Stomach (tissue), 8 donors: ENCODE measurements at regions not wholly inside any gene's neighbourhood (a gene's known extent, or its start where the extent isn't known, plus 50 kb on each side); places are given as distances from the start of the nearest gene placed in this dataset.
A peak's percentile ranks its signal among the peaks of the same experiment; 100 is the strongest.

ENCODE experiments used
- DNase-seq, 2 donors: peaks; one replicate each; pipeline versions ENCODE4 v3.0.0 to v3.0.0-alpha.2; 2013 to 2019
- H3K27ac ChIP-seq, 5 donors: fragments of 200-600 bp in 4 of 5; sonication (generic) in 4 of 5; one replicate each; pipeline ENCODE4 v1.5.1; 2013 to 2019; ENCODE audit warnings: mild to moderate bottlenecking in 1 of 5, moderate library complexity in 1 of 5
- H3K27me3 ChIP-seq, 3 donors: fragments of 200-600 bp; sonication (generic); one replicate each; pipeline ENCODE4 v1.5.1; 2017 to 2019; ENCODE audit warnings: mixed run types in 1 of 3
- H3K36me3 ChIP-seq, 4 donors: fragments of 200-600 bp; sonication (generic); 1 replicate in 3 of 4; 2 replicates in 1 of 4; pipeline ENCODE4 v1.5.1; 2016 to 2019
- H3K4me1 ChIP-seq, 4 donors: fragments of 200-600 bp; sonication (generic); one replicate each; pipeline ENCODE4 v1.5.1; 2016 to 2019
- H3K4me3 ChIP-seq, 4 donors: fragments of 200-600 bp; sonication (generic) in 3 of 4; one replicate each; pipeline ENCODE4 v1.5.1; 2016 to 2019; ENCODE audit warnings: mild to moderate bottlenecking in 1 of 4
- H3K9me3 ChIP-seq, 4 donors: fragments of 200-600 bp; sonication (generic); one replicate each; pipeline ENCODE4 v1.5.1; 2016 to 2019
- EP300 ChIP-seq: sonication (generic); formaldehyde crosslinking; IDR thresholded peaks from one replicate; pipeline ENCODE4 v1.6.1; 2017; ENCODE audit warnings: antibody characterized with exemption
- POLR2A ChIP-seq, 4 donors: fragments of 450-650 bp; IDR thresholded peaks; one replicate each; pipeline ENCODE4 v1.6.1; 2016; ENCODE audit warnings: antibody characterized with exemption in 4 of 4, control low read depth in 2 of 4, mild to moderate bottlenecking in 1 of 4, moderate library complexity in 1 of 4
- POLR2AphosphoS5 ChIP-seq, 3 donors: sonication (generic); formaldehyde crosslinking; IDR thresholded peaks; one replicate each; pipeline ENCODE4 v1.6.1; 2016; ENCODE audit warnings: antibody characterized with exemption in 3 of 3
- WGBS, 5 donors: extraction: QIAGEN DNeasy Blood & Tissue Kit in 3 of 5; methylation state at CpG; one replicate each; pipeline versions ENCODE4 v1.1.5 to v1.1.7; 2013 to 2018; 5-methylcytosine and 5-hydroxymethylcytosine counted together
- intact Hi-C: fragments of 100-400 bp; cut with DNase I; formaldehyde crosslinking; loops from one replicate; pipeline ENCODE4 v1.15.1; 2023; ENCODE audit warnings: low total_unique reads
- TF ChIP-seq, protein P1 (sequence below), 7 experiments: fragments of 450-650 bp in 4 of 7; fragments of 200-600 bp in 3 of 7; sonication (generic) in 3 of 7; IDR thresholded peaks; one replicate each; pipeline ENCODE4 v1.5.1; 2016 to 2019; ENCODE audit warnings: antibody characterized with exemption in 7 of 7, control low read depth in 2 of 7, mild to moderate bottlenecking in 1 of 7
- donor health status: healthy with polysubstance abuse.
- donor health status: Bipolar disorder and iron deficiency.
- donor health status: healthy.

DNA sequence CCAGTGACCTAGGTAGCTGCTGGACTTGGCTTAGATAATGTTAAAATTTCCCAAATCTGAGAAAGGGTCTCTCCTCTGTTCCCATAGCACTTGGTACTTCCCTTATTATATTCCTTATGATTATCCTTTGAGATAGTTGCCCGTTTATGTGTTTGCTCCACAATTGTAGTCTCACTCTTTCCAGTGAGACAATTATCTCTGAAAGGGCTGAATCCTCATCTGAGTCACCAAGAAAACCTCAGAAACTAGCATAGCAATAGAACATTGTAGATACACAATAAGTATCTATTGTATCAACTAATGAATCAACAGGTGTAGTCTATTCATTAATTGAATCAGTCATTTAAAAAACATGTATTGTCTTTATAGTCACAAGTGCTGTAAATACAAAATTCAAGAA, 119.1 kb upstream of the FAR2 start:
- intact Hi-C loops: no loop called here
- H3K9me3 ChIP-seq: no peaks in the 10 kb centered on the region

DNA sequence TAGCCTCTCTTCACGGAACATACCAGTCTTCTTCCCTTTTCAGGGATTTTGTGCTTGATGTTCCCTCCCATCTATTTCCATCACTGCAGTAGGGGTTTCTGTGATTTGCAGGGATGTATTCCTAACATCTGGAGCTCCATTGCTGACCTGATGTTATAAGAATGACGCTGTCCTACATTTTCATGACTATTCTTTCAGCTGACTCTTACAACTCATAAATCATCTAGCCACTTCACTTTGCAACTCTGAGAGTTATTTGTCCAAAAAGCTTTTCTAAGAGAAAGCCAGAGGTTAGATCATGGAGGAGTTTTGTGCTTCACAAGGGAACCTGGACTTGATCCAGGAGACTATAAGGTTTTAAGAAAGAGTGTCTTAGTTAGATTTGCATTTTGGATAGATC, 116.6 kb upstream of the FAR2 start:
- whole genome bisulfite sequencing, 5 donors: 77 to 88% (median 83%) methylated on average over 2 of the region's 2 CpGs
- intact Hi-C loops: no loop called here
- Histone ChIP-seq H3K27me3 (no peaks in the 10 kb centered on the region), H3K36me3 (no peaks in the 10 kb centered on the region), H3K4me3 (no peak overlapping the region), H3K4me1 (no peaks in the 10 kb centered on the region), H3K27ac (no peak overlapping the region), H3K9me3 (no peaks in the 10 kb centered on the region)
- no peak for DNase-seq
- TF ChIP-seq EP300: no peak
- TF ChIP-seq, protein P1, sequence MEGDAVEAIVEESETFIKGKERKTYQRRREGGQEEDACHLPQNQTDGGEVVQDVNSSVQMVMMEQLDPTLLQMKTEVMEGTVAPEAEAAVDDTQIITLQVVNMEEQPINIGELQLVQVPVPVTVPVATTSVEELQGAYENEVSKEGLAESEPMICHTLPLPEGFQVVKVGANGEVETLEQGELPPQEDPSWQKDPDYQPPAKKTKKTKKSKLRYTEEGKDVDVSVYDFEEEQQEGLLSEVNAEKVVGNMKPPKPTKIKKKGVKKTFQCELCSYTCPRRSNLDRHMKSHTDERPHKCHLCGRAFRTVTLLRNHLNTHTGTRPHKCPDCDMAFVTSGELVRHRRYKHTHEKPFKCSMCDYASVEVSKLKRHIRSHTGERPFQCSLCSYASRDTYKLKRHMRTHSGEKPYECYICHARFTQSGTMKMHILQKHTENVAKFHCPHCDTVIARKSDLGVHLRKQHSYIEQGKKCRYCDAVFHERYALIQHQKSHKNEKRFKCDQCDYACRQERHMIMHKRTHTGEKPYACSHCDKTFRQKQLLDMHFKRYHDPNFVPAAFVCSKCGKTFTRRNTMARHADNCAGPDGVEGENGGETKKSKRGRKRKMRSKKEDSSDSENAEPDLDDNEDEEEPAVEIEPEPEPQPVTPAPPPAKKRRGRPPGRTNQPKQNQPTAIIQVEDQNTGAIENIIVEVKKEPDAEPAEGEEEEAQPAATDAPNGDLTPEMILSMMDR (IDR thresholded peaks at IDR 0.05): no peak
- TF ChIP-seq POLR2A (IDR thresholded peaks at IDR 0.05): no peak
- TF ChIP-seq POLR2AphosphoS5 (IDR thresholded peaks at IDR 0.05): no peak

More for the DNA sequence above, 119.1 kb upstream of the FAR2 start:
- WGBS, 5 donors: 65 to 74% (median 68%) methylated on average over 1 of the region's 1 CpG
- TF ChIP-seq EP300 (no peak), POLR2A (IDR thresholded peaks at IDR 0.05) (no peak), POLR2AphosphoS5 (IDR thresholded peaks at IDR 0.05) (no peak)
- TF ChIP-seq, protein P1 (IDR thresholded peaks at IDR 0.05): no peak
- H3K4me3 ChIP-seq: no peak overlapping the region
- H3K27me3 ChIP-seq: no peaks in the 10 kb centered on the region
- no peaks in the 10 kb centered on the region for H3K36me3 ChIP-seq
- no peak overlapping the region for H3K27ac ChIP-seq
- no peak for DNase-seq
- H3K4me1 ChIP-seq: no peaks in the 10 kb centered on the region

DNA sequence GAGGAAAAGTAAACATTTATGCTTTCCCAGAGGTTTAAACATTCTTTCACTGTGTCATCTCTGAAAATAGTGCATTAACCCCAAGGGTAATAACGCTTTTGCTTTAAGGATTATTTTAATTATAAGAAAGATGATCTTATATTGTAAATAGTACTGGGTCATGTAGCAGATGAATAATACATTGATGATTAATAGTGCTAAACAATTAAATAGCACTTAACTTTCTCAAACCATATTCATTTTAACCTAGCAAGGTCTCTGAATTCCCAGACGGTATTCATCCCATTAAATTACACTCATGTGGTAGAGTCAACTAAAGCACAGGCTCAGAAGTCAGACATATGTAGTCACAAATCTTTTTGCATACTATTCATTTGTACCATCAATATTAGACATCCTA, 115.6 kb upstream of the FAR2 start:
- TF ChIP-seq POLR2A (IDR thresholded peaks at IDR 0.05): no peak
- H3K9me3 ChIP-seq: no peaks in the 10 kb centered on the region
- no peak overlapping the region for H3K27ac ChIP-seq
- no peak for DNase-seq
- no peaks in the 10 kb centered on the region for H3K27me3 ChIP-seq
- WGBS, 5 donors: 60 to 82% (median 77%) methylated on average over 2 of the region's 2 CpGs
- intact Hi-C loops: no loop called here
- H3K4me3 ChIP-seq: no peak overlapping the region
- no peaks in the 10 kb centered on the region for H3K4me1 ChIP-seq
- H3K36me3 ChIP-seq: no peaks in the 10 kb centered on the region

DNA sequence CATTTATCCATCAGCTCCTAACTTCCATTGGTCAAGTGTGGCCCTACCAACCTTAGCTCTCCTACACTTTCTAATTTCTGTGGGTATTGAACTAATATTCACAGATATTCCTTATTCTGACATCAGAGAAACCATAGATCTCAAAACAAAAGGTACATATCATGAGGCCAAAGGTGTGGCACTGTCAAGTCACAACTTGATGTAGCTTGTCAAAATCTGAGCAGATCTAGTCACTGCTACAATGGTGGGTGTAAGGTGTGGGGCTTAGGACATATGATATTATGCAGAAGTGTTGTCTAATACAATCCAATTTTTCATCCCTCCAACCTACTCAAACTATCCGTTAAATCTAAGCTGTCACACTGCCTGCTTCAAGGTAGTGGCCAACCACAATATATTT, 114.0 kb upstream of the FAR2 start:
- 21 to 60% (median 38%) methylated on average over 1 of the region's 1 CpG for WGBS, 5 donors
- no peak for DNase-seq
- no peaks in the 10 kb centered on the region for H3K4me1 ChIP-seq
- H3K27ac ChIP-seq: no peak overlapping the region
- no peaks in the 10 kb centered on the region for H3K9me3 ChIP-seq
- no peak overlapping the region for H3K4me3 ChIP-seq
- intact Hi-C loops: no loop called here
- TF ChIP-seq POLR2AphosphoS5 (IDR thresholded peaks at IDR 0.05) (no peak), EP300 (no peak), POLR2A (IDR thresholded peaks at IDR 0.05) (no peak)
- TF ChIP-seq, protein P1 (IDR thresholded peaks at IDR 0.05): no peak
- no peaks in the 10 kb centered on the region for H3K36me3 ChIP-seq
- H3K27me3 ChIP-seq: no peaks in the 10 kb centered on the region

DNA sequence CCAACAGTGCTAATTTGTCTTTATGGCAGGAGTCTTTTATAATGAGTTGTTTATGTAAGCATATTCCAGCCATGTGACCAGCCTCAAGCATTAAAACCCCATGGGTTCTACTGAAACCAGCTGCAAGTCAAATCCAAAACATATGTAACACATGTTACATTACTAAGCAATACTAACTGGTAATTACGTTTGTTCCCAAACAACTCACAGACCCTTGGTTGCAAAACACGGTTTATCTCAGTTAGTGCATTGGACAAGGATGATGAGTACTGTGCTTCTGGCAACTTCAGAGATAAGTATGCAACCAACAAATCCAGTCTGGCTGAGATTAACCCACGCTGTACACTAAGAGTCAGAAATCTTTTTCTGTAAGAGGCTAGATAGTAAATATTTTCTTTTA, 110.1 kb upstream of the FAR2 start:
- WGBS, 5 donors: 31 to 57% (median 35%) methylated on average over 3 of the region's 3 CpGs
- Histone ChIP-seq H3K4me3 (no peak overlapping the region), H3K27ac (no peak overlapping the region), H3K36me3 (no peaks in the 10 kb centered on the region), H3K9me3 (no peaks in the 10 kb centered on the region), H3K27me3 (no peaks in the 10 kb centered on the region), H3K4me1 (no peaks in the 10 kb centered on the region)
- peak in 1 of 2 donors; percentile 21 for DNase-seq
- TF ChIP-seq POLR2AphosphoS5 (IDR thresholded peaks at IDR 0.05) (no peak), POLR2A (IDR thresholded peaks at IDR 0.05) (no peak), EP300 (no peak)
- TF ChIP-seq, protein P1 (IDR thresholded peaks at IDR 0.05): no peak
- intact Hi-C loops: no loop called here
